ENCODE measurements at regions not wholly inside any gene's neighbourhood (a gene's known extent, or its start where the extent isn't known, plus 50 kb on each side); places are given as distances from the start of the nearest gene placed in this dataset.

DNA sequence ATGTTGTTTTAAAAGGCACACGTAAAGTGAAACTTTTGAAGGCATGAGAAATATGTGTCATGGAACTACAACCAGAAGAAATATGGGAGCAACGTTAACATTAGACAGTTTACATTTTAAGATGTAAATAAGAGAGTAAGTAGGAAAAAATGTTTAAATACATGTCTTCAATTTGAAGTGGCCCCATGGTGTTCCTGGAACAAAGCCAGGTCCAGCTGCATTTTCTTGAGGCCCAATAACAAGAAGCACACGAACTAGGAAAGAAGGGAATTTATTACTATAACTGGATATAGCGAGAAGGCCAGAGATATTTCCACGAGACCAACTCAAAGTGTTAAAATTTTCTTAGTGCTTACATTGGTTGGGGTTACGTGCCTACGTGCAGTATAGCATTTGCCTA is 458.1 kb downstream of the KCTD8 start:
- no peaks in the 10 kb centered on the region for H3K9me3 Mint-ChIP-seq (ENCODE audit: unreplicated experiment)
- H3K4me3 Mint-ChIP-seq (ENCODE audit: unreplicated experiment) = no peak overlapping the region
- no peaks in the 10 kb centered on the region for H3K4me1 Mint-ChIP-seq (ENCODE audit: unreplicated experiment)
- TF ChIP-seq, protein P1, sequence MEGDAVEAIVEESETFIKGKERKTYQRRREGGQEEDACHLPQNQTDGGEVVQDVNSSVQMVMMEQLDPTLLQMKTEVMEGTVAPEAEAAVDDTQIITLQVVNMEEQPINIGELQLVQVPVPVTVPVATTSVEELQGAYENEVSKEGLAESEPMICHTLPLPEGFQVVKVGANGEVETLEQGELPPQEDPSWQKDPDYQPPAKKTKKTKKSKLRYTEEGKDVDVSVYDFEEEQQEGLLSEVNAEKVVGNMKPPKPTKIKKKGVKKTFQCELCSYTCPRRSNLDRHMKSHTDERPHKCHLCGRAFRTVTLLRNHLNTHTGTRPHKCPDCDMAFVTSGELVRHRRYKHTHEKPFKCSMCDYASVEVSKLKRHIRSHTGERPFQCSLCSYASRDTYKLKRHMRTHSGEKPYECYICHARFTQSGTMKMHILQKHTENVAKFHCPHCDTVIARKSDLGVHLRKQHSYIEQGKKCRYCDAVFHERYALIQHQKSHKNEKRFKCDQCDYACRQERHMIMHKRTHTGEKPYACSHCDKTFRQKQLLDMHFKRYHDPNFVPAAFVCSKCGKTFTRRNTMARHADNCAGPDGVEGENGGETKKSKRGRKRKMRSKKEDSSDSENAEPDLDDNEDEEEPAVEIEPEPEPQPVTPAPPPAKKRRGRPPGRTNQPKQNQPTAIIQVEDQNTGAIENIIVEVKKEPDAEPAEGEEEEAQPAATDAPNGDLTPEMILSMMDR (IDR thresholded peaks at IDR 0.05) = no peak
- no peak overlapping the region for H3K27ac Mint-ChIP-seq (ENCODE audit: unreplicated experiment)
- H3K27me3 Mint-ChIP-seq (ENCODE audit: unreplicated experiment) = no peaks in the 10 kb centered on the region
- DNase-seq (ENCODE audit: extremely low spot score, unreplicated experiment) = no peak
- no peaks in the 10 kb centered on the region for H3K36me3 Mint-ChIP-seq (ENCODE audit: unreplicated experiment)

DNA sequence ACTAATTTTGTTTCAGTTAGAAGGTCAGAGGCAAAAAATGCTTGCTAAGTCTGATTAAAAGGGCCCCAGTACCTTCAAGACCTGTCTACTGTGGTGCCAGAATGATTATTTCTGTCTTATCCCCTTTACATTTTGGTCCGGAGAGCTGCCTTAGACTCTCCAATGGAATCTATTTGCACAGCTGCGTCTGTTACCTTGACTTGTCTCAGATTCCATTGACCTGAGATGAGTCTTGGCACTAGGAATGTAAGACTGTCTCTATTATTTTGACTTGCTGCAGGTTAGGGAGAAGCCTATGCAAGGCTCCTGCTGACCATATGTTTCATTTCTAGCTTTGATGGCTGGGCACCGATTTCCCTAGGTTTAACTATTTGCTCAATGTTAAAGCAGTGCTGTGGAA is 457.6 kb downstream of the KCTD8 start:
- no peaks in the 10 kb centered on the region for H3K36me3 Mint-ChIP-seq (ENCODE audit: unreplicated experiment)
- H3K27ac Mint-ChIP-seq (ENCODE audit: unreplicated experiment) = no peak overlapping the region
- H3K9me3 Mint-ChIP-seq (ENCODE audit: unreplicated experiment) = no peaks in the 10 kb centered on the region
- DNase-seq (ENCODE audit: extremely low spot score, unreplicated experiment) = no peak
- TF ChIP-seq, protein P1 (IDR thresholded peaks at IDR 0.05) = no peak
- no peaks in the 10 kb centered on the region for H3K4me1 Mint-ChIP-seq (ENCODE audit: unreplicated experiment)
- H3K27me3 Mint-ChIP-seq (ENCODE audit: unreplicated experiment) = peaks cover 3% of the 10 kb centered on the region
- H3K4me3 Mint-ChIP-seq (ENCODE audit: unreplicated experiment) = no peak overlapping the region

DNA sequence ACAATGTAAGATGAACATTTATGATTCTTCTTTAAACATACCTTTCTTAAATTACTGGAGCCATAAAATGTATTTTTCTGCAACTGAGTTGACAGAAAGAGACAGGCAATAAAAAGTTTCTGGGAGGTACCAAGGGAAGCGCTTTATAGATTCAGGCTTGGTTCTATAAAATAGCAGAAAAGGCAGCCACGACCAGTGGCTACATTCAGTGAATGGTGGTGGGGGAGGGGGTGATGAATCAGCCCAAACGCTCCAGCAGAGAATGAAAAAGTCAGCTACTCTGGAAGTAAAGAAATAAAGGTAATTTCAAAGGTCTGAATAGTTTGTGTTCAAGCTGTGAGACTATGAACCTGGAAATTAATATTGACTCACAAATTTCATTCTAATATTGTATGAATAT is 456.1 kb downstream of the KCTD8 start:
- Mint-ChIP-seq H3K27ac (ENCODE audit: unreplicated experiment) (no peak overlapping the region), H3K36me3 (ENCODE audit: unreplicated experiment) (no peaks in the 10 kb centered on the region), H3K4me3 (ENCODE audit: unreplicated experiment) (no peak overlapping the region), H3K27me3 (ENCODE audit: unreplicated experiment) (peaks cover 3% of the 10 kb centered on the region), H3K9me3 (ENCODE audit: unreplicated experiment) (no peaks in the 10 kb centered on the region), H3K4me1 (ENCODE audit: unreplicated experiment) (no peaks in the 10 kb centered on the region)
- TF ChIP-seq, protein P1 (IDR thresholded peaks at IDR 0.05) = no peak
- DNase-seq (ENCODE audit: extremely low spot score, unreplicated experiment) = no peak

DNA sequence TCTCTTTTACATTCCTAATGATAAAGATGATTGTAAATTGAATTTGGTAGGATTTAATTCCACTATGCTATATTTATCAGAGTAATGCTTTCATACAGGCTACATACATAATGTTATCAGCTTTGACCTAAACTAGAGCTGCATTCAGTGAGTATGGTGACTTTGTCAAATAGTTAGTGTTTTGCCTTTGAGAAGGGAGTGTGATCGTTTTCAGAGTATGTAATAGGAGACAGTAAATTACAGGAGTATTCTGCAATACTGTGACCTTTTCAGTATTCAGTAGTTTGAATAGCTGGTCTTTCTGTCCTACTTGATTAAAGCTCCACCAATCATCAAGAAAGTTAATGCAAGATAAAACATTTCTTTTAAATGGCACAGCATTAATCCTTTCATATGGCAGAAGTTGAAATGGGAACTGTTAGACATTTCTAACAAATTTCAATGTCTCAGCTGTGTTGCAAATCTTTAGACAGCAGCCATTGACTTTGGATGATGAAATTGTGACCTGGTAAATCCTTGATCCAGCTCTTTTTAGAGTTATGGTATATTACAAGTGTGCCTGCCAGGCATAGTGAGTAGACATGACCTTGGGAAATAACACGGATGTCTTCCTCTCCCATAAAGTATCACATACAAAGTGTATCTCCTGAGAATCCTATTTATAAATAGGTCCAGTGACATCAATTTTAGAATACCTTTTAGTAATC is 455.3 kb downstream of the KCTD8 start:
- no peak overlapping the region for H3K4me3 Mint-ChIP-seq (ENCODE audit: unreplicated experiment)
- no peak overlapping the region for H3K27ac Mint-ChIP-seq (ENCODE audit: unreplicated experiment)
- TF ChIP-seq, protein P1 (IDR thresholded peaks at IDR 0.05) = no peak
- no peaks in the 10 kb centered on the region for H3K36me3 Mint-ChIP-seq (ENCODE audit: unreplicated experiment)
- no peak for DNase-seq (ENCODE audit: extremely low spot score, unreplicated experiment)
- H3K27me3 Mint-ChIP-seq (ENCODE audit: unreplicated experiment) = peaks cover 3% of the 10 kb centered on the region
- H3K9me3 Mint-ChIP-seq (ENCODE audit: unreplicated experiment) = no peaks in the 10 kb centered on the region
- H3K4me1 Mint-ChIP-seq (ENCODE audit: unreplicated experiment) = no peaks in the 10 kb centered on the region

DNA sequence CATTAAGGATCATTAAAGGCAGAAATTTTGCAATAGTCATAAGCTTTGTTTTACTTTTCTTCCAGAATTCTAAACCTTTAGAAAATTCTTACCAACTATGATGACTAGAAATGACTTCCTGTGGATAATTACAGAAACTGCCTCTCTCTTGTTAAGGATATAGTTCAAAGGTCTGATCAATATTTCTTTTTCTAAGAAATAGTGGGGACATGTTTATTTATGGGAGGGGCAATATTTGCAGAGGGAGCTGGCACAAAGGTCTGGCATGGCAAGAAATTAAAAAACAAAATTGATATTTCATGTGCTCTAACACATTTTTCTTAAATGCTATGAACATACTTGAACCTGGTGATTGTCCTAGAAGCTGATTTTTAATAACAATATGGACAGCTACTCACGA is 448.9 kb downstream of the KCTD8 start:
- TF ChIP-seq, protein P1 (IDR thresholded peaks at IDR 0.05) = no peak
- Mint-ChIP-seq H3K27ac (ENCODE audit: unreplicated experiment) (no peak overlapping the region), H3K9me3 (ENCODE audit: unreplicated experiment) (no peaks in the 10 kb centered on the region), H3K4me1 (ENCODE audit: unreplicated experiment) (no peaks in the 10 kb centered on the region), H3K27me3 (ENCODE audit: unreplicated experiment) (peaks cover 3% of the 10 kb centered on the region), H3K4me3 (ENCODE audit: unreplicated experiment) (no peak overlapping the region), H3K36me3 (ENCODE audit: unreplicated experiment) (no peaks in the 10 kb centered on the region)
- no peak for DNase-seq (ENCODE audit: extremely low spot score, unreplicated experiment)
